GM23338 (cell line): ENCODE measurements at regions not wholly inside any gene's neighbourhood (a gene's known extent, or its start where the extent isn't known, plus 50 kb on each side); places are given as distances from the start of the nearest gene placed in this dataset.

Experiments used
- CREB1 ChIP-seq: fragments of 250-450 bp; sonication (Bioruptor Pico); IDR thresholded peaks from 2 replicates; pipeline ENCODE4 v1.5.0; 2020; ENCODE audit warnings: low read depth, mild to moderate bottlenecking, moderate library complexity
- CTCF ChIP-seq, 2 experiments: fragments of 200-600 bp in 1 of 2; sonication (generic) in 1 of 2; conservative IDR thresholded peaks; 2 replicates each; pipeline versions ENCODE4 v1.5.1 to v1.6.1; 2016 to 2017; ENCODE audit warnings: antibody characterized with exemption in 2 of 2, low read depth in 2 of 2, mild to moderate bottlenecking in 2 of 2, moderate library complexity in 1 of 2
- EZH2 ChIP-seq: fragments of 200-600 bp; sonication (generic); IDR thresholded peaks from one replicate; pipeline ENCODE4 v1.8.0; 2017; ENCODE audit warnings: antibody characterized with exemption, mild to moderate bottlenecking, low read depth; ENCODE audit not compliant: unreplicated experiment
- JUNB ChIP-seq: IDR thresholded peaks from one replicate; pipeline ENCODE4 v1.6.1; 2016; ENCODE audit warnings: antibody characterized with exemption; ENCODE audit not compliant: unreplicated experiment
- POLR2AphosphoS5 ChIP-seq: IDR thresholded peaks from 2 replicates; pipeline ENCODE4 v1.6.1; 2016; ENCODE audit warnings: antibody characterized with exemption, low read depth
- REST ChIP-seq: IDR thresholded peaks from one replicate; pipeline ENCODE4 v1.6.1; 2018; ENCODE audit warnings: antibody characterized with exemption; ENCODE audit not compliant: unreplicated experiment
- ZNF331 ChIP-seq: fragments of 250-450 bp; sonication (Bioruptor Pico); IDR thresholded peaks from 2 replicates; pipeline ENCODE4 v1.5.0; 2020; ENCODE audit warnings: low read depth, mild to moderate bottlenecking, moderate library complexity
- TF ChIP-seq, protein P1 (sequence below): IDR thresholded peaks from 2 replicates; pipeline ENCODE4 v1.6.1; 2016; ENCODE audit warnings: antibody characterized with exemption

- TF ChIP-seq POLR2AphosphoS5 = no peak
- TF ChIP-seq EZH2 = no peak
- no peak for TF ChIP-seq CTCF (conservative IDR thresholded peaks at IDR 0.05; ENCODE audit: low read depth in 2 of 2)
- no peak for TF ChIP-seq REST
- TF ChIP-seq JUNB = no peak
- TF ChIP-seq ZNF331 = no peak
- TF ChIP-seq, protein P1, sequence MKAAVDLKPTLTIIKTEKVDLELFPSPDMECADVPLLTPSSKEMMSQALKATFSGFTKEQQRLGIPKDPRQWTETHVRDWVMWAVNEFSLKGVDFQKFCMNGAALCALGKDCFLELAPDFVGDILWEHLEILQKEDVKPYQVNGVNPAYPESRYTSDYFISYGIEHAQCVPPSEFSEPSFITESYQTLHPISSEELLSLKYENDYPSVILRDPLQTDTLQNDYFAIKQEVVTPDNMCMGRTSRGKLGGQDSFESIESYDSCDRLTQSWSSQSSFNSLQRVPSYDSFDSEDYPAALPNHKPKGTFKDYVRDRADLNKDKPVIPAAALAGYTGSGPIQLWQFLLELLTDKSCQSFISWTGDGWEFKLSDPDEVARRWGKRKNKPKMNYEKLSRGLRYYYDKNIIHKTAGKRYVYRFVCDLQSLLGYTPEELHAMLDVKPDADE = no peak
- no peak for TF ChIP-seq CREB1 (CRISPR knock-in tag)
Measured at GRCh38 chrX:45696736-45697135, 496.1 kb upstream of the DIPK2B start.
